ENCODE measurements at regions not wholly inside any gene's neighbourhood (a gene's known extent, or its start where the extent isn't known, plus 50 kb on each side); places are given as distances from the start of the nearest gene placed in this dataset.

DNA sequence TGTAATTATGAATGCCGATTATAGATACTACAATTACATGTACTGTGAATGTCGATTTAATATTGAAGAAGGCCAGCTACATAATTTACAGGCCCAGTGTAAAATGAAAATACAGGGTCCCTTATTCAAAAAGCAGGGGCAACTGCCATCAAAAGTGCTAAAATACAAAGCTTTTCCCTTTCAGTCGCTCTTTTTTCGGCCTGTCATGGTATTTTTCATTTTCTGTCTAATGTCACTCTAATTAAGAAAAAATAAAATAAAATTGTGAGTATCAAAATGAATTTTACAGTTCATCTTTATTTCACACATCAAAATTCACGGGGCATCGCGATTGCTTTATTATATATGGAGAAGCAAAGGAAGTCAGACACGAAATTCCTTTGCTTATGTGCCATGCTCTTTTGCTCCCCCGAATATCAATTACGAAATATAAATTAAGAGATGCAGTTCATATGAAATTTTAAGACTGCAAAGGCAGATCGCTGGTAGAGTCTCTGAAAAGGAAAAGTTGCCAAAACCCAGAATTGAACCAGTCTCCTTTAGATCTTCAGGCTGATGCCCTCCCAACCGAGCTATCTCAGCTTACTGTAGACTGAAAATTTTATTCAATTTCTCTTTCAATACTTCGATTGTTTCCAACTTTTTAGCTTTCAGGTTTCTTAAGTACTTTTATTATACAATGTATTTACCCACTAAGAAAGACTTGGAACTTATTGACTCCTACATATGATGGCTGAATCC, 197.0 kb downstream of the TRIM27 start:
- intact Hi-C loops (cut with DNase I), result no loop called here
- no peak for DNase-seq (ENCODE audit: low spot score)

DNA sequence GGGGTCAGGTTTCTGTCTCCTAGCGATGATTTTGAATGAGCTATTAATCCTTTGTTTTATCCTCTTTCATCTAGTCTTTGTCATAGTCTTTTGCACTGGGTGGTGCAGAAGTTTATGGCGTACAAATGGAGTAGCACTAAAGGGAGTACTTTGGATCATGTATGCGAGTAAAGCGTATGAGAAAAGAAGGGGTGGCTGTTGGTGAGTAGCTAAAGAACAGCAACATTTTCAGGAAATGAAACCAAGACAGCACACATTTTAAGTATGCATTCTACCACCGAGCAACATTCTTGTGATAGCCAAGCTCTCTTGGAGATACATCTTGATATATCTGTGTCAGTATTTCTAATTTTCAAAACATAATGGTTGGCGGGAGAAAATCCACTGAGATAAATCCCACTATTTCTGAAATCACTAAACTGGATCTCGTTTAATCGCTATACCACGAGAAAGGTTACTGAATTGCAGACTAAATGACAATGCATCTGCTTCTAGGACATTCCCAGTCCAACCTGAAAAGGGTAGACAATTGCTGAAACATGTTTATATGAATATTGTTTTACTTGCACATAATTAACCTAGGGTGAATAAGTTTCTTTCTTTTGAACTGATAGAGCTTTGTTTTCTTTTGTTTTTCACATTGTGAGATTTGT, 196.1 kb downstream of the TRIM27 start:
- DNase-seq (ENCODE audit: low spot score), result no peak
- intact Hi-C loops (cut with DNase I), result no loop called here

DNA sequence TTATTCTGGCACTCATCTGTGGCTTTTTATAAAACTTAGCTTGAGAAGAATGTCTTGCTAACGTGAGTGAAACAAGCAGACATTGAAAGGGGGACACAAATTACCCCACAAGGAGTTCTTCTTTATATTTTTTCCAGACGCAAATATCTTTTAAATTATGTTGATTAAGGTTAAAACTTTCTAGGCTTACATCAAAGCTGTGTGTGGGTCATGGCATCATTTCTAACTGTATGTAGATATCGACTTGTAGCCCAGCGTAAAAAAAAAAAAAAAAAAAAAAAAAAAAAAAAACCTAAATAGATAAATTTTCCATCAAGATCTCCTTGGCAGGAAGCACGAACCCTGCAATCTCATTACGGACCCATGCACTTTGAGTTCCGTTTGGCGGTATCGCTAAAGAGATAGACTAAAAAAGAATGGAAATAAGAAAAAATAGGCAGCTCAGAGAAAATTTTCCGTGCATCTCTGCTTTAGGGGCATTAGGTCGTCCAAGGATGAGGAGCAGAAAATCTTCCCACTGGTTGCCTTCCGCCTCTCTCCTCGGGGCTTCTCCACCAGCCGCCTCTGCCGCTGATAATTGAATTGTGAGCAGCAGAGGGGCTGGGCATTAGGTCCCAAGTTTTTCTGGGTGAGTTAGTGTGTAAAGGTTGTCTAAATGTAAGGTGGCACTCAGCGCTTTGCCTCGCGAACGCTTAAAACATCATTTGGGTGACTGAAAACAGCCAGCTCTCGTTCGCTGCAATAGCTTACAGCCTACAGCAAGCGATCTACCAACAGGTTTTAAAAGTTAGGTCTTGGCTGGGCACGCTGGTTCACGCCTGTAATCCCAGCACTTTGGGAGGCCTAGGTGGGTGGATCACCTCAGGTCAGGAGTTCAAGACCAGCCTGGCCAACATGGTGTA, 194.0 kb downstream of the TRIM27 start:
- intact Hi-C loops (cut with DNase I), result no loop called here
- no peak for DNase-seq (ENCODE audit: low spot score)

DNA sequence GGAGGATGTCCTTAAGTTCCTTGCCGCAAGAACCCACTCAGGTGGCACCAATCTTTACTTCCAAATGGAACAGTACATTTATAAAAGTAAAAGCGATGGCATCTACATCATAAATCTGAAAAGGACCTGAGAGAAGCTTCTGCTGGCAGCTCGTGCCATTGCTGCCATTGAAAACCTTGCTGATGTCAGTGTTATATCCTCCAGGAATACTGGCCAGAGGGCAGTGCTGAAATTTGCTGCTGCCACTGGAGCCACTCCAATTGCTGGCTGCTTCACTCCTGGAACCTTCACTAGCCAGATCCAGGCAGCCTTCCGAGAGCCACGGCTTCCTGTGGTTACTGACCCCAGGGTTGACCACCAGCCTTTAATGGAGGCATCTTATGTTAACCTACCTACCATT, 191.7 kb downstream of the TRIM27 start:
- intact Hi-C loops (cut with DNase I), result no loop called here
- no peak for DNase-seq (ENCODE audit: low spot score)

DNA sequence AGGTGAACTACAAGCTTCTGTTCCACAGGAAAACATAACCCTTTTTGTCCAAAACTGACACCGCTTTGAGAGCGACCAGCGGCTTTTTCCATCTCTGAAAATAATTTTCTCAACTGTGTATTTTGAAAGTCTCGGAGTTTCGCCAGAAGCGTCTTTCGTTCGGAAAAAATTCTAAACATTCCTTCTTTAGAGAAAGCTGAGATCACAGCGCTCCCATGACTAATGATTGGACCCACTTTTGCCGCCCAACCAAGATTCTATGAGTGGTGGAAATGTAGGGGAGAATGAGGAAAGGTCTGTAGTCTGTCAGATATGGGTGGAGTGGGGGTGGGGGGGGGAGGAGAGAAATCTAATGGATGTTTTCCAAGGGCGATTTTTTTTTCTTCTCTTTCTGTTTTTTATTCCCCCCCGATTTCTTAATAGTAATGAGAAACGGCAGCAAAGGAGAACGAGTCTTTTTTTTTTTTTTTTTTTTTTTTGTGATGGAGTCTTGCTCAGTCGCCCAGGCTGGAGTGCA, 189.3 kb downstream of the TRIM27 start:
- intact Hi-C loops (cut with DNase I), result no loop called here

DNA sequence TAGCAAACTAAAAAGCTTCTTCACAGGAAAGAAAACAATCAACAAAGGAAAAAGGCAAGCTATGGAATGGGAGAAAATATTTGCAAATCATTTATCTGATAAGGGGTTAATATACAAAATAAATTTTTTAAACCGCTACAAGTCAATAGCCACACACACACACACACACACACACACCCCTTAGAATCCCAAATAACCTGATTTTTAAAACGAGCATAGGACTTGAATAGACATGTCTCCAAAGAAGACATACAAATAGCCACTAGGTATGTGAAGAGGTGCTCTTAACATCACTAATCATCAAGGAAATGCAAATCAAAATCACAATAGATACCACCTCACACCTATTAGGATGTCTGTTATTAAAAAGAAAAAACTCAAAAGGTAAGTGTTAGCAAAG, 187.7 kb downstream of the TRIM27 start:
- intact Hi-C loops (cut with DNase I), result no loop called here
- DNase-seq (ENCODE audit: low spot score), result no peak

More for the DNA sequence above, 189.3 kb downstream of the TRIM27 start:
- DNase-seq (ENCODE audit: low spot score), result no peak

DNA sequence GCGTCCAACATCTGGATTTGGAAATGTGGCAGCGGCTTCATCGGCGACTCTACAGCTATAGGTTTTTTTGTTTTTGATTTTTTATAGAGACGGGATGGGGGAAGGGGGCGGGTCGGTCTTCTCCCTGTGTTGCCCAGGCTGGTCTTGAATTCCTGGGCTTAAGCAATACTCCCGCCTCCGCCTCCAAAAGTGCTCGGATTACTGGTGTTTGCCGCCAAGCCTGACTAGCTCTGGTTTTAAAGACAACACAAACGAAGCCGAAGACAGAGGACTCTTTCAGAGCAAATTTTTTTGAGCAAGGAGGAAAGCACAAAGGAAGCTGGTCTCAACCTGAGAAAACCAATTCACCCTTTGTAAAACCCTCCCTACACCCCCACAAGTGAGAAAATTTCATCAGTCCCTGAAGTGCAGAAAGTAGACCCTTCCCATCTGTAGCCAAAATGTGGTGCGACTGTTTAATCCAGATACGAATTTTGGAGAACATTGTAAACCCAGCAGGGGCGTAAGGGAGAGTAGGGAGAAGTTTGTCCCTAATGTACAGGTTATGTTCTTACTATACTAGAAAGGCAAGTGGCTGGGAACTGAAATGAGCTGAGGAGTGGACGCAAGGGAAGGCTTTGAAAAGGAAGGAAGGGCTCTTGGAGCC, 185.9 kb downstream of the TRIM27 start:
- DNase-seq (ENCODE audit: low spot score), result no peak
- intact Hi-C loops (cut with DNase I), result no loop called here

DNA sequence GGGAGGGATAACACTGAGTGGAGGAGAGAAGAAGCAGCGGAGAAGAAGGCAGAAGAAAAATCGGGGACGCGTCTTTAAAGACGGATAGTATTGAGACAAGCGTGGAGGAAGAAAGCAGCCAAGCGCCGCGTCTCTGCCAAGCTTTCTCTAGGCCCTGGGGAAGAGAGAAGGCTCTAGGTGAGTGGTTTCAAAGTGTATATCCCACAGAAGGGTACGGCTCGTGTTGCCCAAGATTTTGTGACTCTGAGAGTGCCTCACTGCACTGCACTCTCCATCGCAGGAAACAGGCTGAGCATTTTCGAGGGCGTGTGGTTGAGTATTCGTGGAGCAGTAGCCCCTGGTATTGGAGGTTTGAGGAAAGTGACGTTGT, 185.4 kb downstream of the TRIM27 start:
- intact Hi-C loops (cut with DNase I), result no loop called here
- DNase-seq (ENCODE audit: low spot score), result no peak

DNA sequence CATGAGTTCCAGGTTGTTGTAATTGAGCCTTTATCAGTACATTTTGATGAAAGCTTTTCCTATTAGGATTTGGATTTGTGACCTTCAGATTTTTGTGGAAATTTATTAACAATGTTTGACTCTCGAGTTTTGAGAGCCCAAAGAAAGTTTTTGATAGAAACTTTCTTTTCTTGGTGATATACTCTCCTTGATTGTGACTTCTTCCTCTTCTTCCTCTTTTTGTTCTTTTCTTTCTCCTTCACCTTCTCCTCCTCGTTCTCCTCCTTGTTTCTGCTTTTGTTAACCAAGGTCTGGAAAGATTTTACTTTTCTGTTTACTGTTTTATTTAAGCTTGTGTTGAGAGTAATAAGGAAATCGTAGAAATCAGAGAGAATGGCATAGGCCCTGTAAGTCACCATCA, 182.4 kb downstream of the TRIM27 start:
- intact Hi-C loops (cut with DNase I), result no loop called here
- no peak for DNase-seq (ENCODE audit: low spot score)

DNA sequence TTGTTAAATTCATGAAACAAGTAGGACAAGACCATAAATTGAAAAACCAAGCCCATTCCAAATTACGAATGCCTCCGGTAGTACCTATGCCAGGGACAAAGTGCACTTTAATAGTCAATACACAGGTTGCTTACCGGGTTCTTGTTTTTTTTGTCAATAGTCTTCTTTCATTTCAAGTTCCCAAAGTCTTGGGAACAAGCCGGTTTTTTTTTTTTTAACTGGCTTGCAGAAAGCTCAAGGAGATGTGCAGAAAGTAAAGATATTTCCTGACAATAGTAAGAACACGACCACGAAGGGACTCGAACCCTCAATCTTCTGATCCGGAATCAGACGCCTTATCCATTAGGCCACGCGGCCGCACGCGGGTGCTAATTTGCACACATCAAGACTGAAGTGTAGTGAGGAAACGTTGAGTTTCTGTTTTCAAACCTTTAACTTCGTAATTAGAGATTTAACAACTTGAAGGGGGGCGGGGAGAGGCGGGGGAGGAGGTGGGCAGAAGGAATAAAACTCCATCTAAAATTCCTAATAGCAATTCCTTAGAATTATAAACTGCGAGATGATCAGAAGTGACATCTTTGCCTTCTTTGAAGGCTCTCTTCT, 181.0 kb downstream of the TRIM27 start:
- no peak for DNase-seq (ENCODE audit: low spot score)
- intact Hi-C loops (cut with DNase I), result no loop called here

DNA sequence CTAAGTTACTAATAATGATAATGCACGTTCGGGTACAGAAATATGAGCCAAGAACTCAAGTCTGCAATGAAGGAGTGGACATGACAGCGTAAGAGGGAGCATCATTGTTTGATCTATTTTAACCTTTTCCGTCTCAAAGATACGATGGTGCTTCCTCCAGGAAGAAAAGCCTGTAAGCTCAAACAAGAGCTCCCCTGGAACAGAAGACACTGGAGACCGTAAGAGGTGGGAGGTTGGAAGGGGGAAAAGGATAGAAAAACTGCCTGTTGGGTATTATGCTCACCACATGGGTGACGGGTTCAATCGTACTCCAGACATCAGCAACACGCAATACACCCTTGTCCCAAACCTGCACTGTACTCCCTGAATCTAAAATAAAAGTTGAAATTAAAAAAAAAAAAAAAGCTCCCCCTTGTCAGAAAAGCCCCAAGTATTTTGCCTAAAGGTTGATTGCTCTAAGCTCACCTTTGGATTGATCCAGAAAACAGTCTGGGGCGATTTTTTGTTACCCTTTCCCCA, 180.5 kb downstream of the TRIM27 start:
- DNase-seq (ENCODE audit: low spot score), result no peak
- intact Hi-C loops (cut with DNase I), result no loop called here

DNA sequence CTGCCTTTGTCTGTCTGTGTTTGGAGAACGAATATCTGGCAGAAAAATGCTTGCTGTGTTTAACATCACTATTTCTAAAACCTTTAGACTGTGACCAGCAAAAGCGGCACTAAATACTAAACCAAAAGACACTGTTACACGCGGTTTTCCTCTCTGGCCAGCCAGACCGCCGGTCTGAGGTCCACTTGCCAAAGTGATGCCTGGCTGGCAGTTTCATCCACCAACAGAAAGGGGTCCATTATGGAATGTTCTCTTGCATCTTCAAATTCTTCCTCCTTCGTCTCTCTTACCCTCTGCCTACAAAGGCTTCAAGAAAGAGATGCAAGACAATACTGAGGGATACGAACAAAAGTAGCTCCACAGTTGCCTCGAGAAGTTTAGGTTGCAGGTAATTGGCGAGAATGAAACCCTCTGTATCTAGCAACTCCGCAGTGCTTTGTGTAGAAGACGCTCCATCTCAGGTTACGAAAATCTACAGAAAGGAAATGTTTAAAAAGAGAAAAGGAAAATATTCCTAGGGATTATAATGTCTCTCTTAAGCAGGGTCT, 176.6 kb downstream of the TRIM27 start:
- no peak for DNase-seq (ENCODE audit: low spot score)
- intact Hi-C loops (cut with DNase I), result no loop called here

DNA sequence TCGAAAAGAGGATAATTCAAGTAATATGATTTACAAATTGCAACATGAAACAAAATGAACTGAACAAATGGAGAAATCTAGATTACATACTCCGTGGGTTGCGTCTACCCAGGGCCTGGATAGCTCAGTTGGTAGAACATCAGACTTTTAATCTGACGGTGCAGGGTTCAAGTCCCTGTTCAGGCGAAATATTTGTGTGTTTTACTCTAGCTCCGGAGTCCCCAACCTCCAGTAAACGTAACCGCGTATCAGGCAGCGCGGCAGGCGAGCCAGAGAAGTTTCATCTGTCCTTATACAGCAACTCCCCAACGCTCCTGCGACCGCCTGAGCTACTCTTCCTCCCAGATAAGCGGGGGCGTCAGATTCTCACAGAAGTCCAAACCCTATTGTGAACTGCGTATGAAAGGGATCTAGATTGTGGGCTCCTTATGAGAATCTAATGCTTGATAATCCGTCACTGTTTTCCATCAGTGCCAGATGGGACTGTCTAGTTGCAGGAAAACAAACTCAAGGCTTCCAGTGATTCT, 176.1 kb downstream of the TRIM27 start:
- intact Hi-C loops (cut with DNase I), result no loop called here
- no peak for DNase-seq (ENCODE audit: low spot score)

DNA sequence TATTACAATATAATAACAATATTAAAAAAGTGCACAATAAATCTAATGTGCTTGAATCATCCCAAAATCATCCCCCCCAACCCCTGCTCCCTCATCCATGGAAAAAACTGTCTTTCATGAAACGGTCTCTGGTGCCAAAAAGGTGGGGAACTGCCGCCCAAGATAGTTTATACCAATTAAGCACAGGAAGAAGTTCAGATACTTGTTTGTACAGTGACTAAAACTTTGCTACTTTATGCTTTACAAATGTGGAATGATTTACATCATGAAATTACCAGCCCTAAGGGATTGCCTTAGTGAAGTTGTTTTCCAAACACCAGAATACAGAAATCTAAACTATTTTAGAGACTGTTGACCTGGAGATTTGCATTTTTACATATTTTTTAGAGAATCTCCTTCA, 175.6 kb downstream of the TRIM27 start:
- DNase-seq (ENCODE audit: low spot score), result no peak
- intact Hi-C loops (cut with DNase I), result no loop called here

DNA sequence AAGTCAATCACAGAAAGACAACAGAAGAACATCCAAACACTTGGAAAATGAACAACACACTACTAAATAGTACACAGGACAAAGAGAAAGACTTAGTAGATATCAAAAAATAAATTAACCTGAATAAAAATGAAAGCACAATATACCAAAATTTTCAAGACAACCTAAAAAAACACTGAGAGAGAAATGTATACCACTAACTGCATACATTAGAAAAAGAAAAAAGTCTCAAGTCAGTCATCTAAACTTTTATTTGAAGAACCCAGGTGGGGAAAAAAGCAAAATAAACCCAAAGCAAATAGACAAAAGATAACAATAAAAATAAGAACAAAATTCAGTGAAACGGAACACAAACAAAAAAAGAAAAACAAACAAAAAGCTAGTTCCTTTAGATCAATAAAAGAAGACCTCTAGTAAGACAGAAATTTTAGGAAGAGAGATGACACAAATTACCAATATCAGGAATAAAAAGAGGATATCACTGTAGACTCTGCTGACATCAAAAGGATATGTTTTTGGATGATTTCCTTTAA, 172.8 kb downstream of the TRIM27 start:
- no peak for DNase-seq (ENCODE audit: low spot score)
- intact Hi-C loops (cut with DNase I), result no loop called here

DNA sequence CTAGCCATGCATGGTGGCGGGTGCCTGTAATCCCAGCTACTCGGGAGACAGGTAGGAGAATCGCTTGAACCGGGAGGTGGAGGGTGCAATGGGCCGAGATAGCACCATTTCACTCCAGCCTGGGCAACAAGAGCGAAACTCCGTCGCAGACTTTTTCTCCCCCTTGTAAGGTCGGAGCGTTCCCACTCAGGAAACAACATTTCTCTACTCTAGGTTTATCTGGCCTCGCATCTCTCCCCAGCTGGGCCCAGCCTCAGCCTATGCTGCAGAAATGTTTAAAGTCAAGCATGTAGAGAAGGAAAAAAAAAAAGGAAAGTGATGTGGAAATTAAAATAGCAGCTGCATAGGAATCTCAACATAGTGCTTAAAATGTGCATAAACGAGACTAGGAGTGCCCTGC, 172.3 kb downstream of the TRIM27 start:
- DNase-seq (ENCODE audit: low spot score), result no peak
- intact Hi-C loops (cut with DNase I), result no loop called here

DNA sequence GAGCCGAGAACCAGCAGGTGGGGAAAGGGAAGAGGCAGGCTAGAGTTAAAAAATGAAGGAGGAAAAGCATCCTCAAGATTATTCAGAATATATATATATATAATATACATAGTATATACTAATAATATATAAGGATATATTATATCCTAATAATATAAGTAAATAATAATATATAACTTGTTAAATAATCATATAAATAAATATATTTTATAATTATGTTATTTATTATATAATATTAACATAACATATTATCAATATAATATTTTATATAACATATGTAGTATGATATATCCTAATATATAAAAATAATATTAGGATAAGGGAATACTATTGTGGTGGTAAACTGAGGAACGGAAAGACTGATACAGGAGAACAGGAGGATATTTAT, 171.8 kb downstream of the TRIM27 start:
- no peak for DNase-seq (ENCODE audit: low spot score)
- intact Hi-C loops (cut with DNase I), result no loop called here

DNA sequence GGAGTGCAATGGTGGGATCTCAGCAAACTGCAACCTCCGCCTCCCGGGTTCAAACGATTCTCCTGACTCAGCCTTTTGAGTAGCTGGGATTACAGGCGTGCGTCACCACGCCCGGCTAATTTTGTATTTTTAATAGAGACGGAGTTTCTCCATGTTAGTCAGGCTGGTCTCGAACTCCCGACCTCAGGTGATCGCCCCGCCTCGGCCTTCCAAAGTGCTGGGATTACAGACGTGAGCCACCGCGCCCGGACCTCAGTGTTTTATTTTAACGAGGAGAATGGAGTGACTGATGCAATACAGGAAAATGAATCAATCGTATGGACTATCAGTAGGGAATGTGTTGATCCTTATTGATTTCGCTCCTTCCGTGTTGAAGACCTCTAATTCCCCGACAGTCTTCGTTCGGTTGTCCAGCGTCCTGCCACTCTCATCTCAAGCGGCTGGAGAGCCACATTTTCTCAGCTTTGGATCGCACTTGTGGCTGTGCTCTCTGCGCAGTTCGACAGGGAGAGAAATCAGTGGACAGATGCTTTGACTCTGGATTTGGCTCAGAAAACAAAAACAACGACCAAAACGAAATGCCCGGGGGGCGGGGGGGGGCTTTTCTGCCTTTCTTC, 166.2 kb downstream of the TRIM27 start:
- intact Hi-C loops (cut with DNase I), result no loop called here
- no peak for DNase-seq (ENCODE audit: low spot score)
